Activated T-cell treated with anti-CD3 and anti-CD28 coated beads, Interleukin-2, amount 50 U/mL, for 72 hours (primary cell): ENCODE measurements at regions not wholly inside any gene's neighbourhood (a gene's known extent, or its start where the extent isn't known, plus 50 kb on each side); places are given as distances from the start of the nearest gene placed in this dataset.

Experiments
- ATAC-seq, 2 donors: fragments of 150-1000 bp; cut with Tn5 transposase; replicated peaks in 1 of 2; 2 replicates each; pipeline ENCODE4 v1.10.0; 2021; ENCODE audit warnings: moderate library complexity in 2 of 2, mild to moderate bottlenecking in 1 of 2
- DNase-seq, 2 donors: peaks; one replicate each; pipeline ENCODE4 v3.0.0; 2021 to 2022; ENCODE audit warnings: mixed read lengths in 1 of 2
- H3K27ac Mint-ChIP-seq: one replicate; pipeline ENCODE4 v1.8.0; 2022; ENCODE audit warnings: mild to moderate bottlenecking, moderate library complexity, mixed read lengths
- H3K27me3 Mint-ChIP-seq: one replicate; pipeline ENCODE4 v1.8.0; 2022; ENCODE audit warnings: low read depth, mixed read lengths
- H3K36me3 Mint-ChIP-seq, 2 donors: one replicate each; pipeline ENCODE4 v1.8.0; 2022; ENCODE audit warnings: mixed read lengths in 2 of 2, mild to moderate bottlenecking in 1 of 2; ENCODE audit not compliant: insufficient read depth in 2 of 2
- H3K4me1 Mint-ChIP-seq: one replicate; pipeline ENCODE4 v1.8.0; 2022; ENCODE audit warnings: low read depth, mixed read lengths
- H3K4me3 Mint-ChIP-seq, 2 donors: one replicate each; pipeline ENCODE4 v1.8.0; 2022; ENCODE audit warnings: mild to moderate bottlenecking in 2 of 2, mixed read lengths in 2 of 2, moderate library complexity in 2 of 2
- H3K9me3 Mint-ChIP-seq, 2 donors: one replicate each; pipeline ENCODE4 v1.8.0; 2022; ENCODE audit warnings: mixed read lengths in 2 of 2

DNA sequence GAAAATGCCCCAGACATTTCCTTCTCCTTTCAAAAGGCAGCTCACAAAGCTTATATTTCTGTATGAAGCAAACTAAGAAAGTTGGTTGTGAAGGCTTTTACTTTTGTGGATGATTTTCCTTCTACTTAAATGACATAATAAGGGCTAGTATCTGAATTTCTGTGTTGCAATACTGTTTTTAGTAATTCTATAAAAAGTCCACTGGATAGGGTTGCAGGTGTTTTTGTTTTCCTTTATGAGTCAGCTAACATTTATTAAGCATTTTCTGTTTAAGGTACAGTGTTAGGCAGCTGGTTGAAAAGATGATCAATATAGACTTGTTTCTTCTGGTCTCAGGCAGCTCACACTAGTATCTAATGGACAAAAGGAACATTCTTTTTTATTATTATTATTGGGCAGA is 722.2 kb downstream of the RWDD3 start:
- H3K27ac Mint-ChIP-seq: no peak overlapping the region
- no peaks in the 10 kb centered on the region for H3K4me1 Mint-ChIP-seq
- H3K9me3 Mint-ChIP-seq: peaks cover 0 to 3% of the 10 kb centered on the region in 2 donors
- no peaks in the 10 kb centered on the region for H3K36me3 Mint-ChIP-seq
- H3K4me3 Mint-ChIP-seq: no peak overlapping the region
- ATAC-seq (no peak), DNase-seq (no peak)
- no peaks in the 10 kb centered on the region for H3K27me3 Mint-ChIP-seq

DNA sequence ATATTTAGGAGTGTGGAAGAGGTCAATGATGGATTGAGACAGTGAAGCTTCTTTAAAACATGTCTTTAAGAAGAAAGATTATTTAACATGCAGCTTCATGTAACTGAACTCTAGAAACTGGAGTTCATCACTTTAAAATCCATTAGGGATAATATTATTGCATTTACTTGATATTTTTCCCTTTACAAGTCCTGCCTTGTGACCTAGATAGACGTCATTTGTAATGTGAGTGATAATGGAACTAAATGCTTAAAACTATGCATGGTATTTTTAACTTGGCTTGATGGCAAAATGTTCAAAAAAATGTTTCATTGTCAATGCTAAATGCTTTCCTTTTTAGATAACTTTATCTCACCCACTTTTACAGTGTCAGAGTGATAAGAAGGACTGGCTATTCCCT is 723.7 kb downstream of the RWDD3 start:
- ATAC-seq: no peak
- no peak for DNase-seq
- H3K9me3 Mint-ChIP-seq: peaks cover 0 to 5% of the 10 kb centered on the region in 2 donors
- no peaks in the 10 kb centered on the region for H3K4me1 Mint-ChIP-seq
- no peak overlapping the region for H3K27ac Mint-ChIP-seq
- H3K36me3 Mint-ChIP-seq: no peaks in the 10 kb centered on the region
- H3K27me3 Mint-ChIP-seq: no peaks in the 10 kb centered on the region
- H3K4me3 Mint-ChIP-seq: no peak overlapping the region

DNA sequence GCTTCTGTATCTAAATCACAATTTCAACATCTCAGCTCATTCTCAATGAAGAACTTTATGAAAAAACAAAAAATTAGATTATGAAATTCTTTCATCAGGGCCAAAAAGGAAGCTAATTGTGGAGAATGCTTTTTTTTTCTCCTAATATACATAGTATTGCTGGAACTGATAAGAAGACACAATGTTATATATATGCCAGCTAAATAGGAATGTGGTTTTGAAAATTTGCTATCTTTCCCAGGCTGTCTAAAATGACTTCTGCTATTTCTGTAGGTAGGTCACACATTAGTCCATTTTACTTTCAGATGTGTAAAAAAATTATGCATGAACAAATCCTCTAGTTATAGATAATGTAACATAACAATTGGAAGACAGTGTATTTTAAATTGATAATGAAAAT is 732.9 kb downstream of the RWDD3 start:
- Mint-ChIP-seq H3K4me3 (no peak overlapping the region), H3K36me3 (no peaks in the 10 kb centered on the region), H3K27me3 (no peaks in the 10 kb centered on the region), H3K27ac (no peak overlapping the region), H3K9me3 (peaks cover 4 to 9% of the 10 kb centered on the region in 2 donors), H3K4me1 (no peaks in the 10 kb centered on the region)
- ATAC-seq (no peak), DNase-seq (no peak)

DNA sequence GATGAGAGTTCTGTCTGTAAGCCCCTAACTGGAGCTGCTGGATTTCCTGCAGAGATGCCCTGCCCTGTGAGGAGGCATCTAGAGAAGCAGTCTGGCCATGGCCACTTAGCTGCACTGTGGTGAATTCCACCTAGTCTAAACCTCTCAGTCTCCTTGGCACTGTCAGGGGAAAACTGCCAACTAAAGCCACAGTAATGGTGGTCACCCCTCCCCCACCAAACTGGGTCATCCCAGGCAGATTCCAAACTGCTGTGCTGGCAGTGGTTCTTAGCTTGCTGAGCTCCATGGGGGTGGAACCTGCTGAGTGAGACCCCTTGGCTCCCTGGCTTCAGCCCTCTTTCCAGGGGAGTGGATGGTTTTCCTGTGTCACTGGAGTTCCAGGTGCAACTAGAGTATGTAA is 740.6 kb downstream of the RWDD3 start:
- no peak for ATAC-seq
- Mint-ChIP-seq H3K4me3 (no peak overlapping the region), H3K27ac (no peak overlapping the region), H3K36me3 (no peaks in the 10 kb centered on the region), H3K4me1 (no peaks in the 10 kb centered on the region), H3K27me3 (no peaks in the 10 kb centered on the region), H3K9me3 (peaks cover 1 to 4% of the 10 kb centered on the region in 2 donors)
- no peak for DNase-seq

DNA sequence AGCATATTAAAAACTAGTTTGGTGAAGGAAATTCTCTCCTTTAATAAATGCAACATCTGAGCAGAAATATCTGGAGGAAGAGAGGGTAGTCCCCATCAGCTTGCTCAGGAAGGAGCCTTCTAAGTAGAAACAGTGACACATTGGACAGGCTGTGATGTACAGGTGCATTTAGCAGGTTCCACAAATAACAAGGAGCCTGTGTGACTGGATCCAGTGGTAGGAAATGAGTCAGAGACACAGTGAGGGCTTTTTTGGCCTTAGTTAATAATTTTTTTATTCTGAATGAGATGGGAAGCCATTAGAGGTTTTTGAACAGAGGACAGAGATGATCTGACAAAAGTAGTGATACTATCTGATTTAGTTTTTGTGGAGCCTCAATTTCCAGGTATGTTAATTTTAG is 738.9 kb upstream of the PTBP2 start:
- Mint-ChIP-seq H3K4me1 (no peaks in the 10 kb centered on the region), H3K27ac (no peak overlapping the region), H3K9me3 (peaks cover 0 to 7% of the 10 kb centered on the region in 2 donors), H3K27me3 (no peaks in the 10 kb centered on the region), H3K4me3 (no peak overlapping the region), H3K36me3 (no peaks in the 10 kb centered on the region)
- no peak for DNase-seq
- no peak for ATAC-seq

DNA sequence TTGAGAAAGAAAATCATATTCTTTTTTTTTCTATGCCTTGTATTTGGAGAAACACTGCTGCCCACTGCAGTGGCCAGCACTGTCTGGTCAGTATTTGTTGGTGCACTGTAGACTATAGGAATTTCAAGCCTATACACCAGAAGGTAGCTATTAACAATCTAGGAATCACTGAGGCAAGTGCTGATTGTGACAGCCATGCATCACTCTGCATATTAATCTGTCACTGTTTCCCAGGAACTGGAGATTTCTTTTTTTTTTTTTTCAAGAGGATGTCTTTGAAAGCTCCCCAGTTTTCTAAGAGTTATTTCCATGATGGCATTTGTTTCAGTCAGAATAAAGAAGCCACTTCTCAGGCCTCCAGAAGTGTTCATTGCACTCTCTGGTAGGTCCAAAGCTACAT is 737.8 kb upstream of the PTBP2 start:
- Mint-ChIP-seq H3K36me3 (no peaks in the 10 kb centered on the region), H3K9me3 (peaks cover 0 to 7% of the 10 kb centered on the region in 2 donors), H3K27me3 (no peaks in the 10 kb centered on the region), H3K4me3 (no peak overlapping the region), H3K27ac (no peak overlapping the region), H3K4me1 (no peaks in the 10 kb centered on the region)
- ATAC-seq (no peak), DNase-seq (no peak)

DNA sequence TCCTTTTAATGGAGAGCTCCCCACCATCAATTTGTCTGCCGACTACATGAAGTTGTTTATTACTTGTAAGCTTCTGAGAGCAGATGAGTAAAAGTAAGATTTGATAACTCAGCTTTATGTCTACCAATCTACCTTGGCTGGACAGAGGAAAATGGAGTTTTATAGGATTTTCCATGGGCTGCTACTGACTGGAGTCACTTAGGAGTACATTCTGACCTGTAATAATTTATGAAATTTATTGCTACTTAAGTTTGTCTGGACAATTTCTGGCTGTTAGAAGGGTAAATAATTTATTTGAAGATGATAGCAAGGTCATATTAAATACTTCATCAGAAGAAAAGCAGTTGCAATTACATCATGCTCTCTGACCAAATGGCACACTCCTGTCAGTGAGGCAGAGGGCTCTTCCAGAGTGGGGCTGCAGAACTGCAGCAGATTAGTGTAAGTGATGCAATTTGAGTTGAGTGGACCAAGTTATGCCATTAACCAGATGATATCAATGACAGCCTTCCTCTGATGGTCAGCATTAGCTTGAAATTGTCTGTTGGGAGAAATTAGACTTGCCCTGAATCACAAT is 736.7 kb upstream of the PTBP2 start:
- DNase-seq (no peak), ATAC-seq (no peak)
- H3K27ac Mint-ChIP-seq: no peak overlapping the region
- no peak overlapping the region for H3K4me3 Mint-ChIP-seq
- H3K4me1 Mint-ChIP-seq: no peaks in the 10 kb centered on the region
- H3K36me3 Mint-ChIP-seq: no peaks in the 10 kb centered on the region
- peaks cover 0 to 5% of the 10 kb centered on the region in 2 donors for H3K9me3 Mint-ChIP-seq
- H3K27me3 Mint-ChIP-seq: no peaks in the 10 kb centered on the region

DNA sequence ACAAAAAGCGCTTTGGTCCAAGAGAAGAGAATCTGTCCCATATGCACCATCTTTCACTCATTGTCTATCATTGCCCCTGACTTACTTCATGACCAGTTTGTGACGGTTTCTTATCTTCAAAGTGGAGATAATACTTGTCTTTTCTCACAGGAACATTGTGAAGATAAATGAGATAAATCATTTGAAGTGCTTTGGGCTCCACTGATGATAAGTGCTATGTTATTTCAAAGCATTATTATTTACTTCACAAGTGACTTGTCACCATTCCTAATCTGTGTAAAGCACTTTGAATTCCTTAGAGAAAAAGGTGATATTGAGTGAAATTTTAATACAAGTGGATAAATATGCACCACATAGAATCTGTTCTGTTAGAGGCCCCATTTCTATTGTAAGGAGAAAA is 731.6 kb upstream of the PTBP2 start:
- Mint-ChIP-seq H3K4me3 (no peak overlapping the region), H3K27ac (no peak overlapping the region), H3K27me3 (no peaks in the 10 kb centered on the region), H3K4me1 (no peaks in the 10 kb centered on the region), H3K9me3 (peaks cover 2 to 4% of the 10 kb centered on the region in 2 donors), H3K36me3 (no peaks in the 10 kb centered on the region)
- ATAC-seq (no peak), DNase-seq (no peak)

DNA sequence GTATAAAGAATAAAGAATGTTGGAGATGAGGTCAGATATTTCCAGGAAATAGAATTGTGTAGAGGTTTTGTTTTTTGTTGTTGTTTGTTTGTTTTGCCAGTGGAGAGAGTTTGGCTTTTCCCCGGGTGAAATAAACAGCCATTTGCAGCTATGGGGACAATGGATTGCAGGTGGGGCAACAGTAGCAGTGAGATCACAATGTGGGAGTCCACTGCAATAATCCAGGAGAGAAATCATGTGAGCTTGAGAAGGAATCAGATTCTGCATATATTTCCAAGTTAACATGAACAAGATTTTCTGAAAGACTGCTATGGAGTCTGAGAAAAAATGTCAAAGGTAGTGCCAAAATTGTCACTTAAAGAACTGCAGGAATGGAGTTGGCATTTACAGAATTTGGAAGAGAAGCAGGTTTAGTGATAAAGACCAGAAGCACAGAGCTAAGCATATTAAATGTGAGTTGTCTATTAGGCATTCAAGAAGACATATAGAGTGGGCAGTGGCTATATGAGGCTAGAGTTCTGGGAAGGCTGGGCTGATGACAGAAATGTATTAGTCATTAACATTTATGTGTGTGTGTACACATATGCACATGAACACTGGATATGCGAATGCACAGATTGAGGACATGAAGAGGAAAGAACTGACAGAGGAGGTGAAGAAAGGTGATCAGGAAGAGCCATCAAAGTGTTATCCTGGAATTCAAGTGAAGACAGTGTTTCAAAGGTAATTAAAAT is 729.6 kb upstream of the PTBP2 start:
- H3K27ac Mint-ChIP-seq: no peak overlapping the region
- no peaks in the 10 kb centered on the region for H3K4me1 Mint-ChIP-seq
- ATAC-seq: no peak
- H3K4me3 Mint-ChIP-seq: no peak overlapping the region
- H3K36me3 Mint-ChIP-seq: no peaks in the 10 kb centered on the region
- H3K27me3 Mint-ChIP-seq: no peaks in the 10 kb centered on the region
- H3K9me3 Mint-ChIP-seq: peaks cover 2 to 3% of the 10 kb centered on the region in 2 donors
- DNase-seq: no peak

DNA sequence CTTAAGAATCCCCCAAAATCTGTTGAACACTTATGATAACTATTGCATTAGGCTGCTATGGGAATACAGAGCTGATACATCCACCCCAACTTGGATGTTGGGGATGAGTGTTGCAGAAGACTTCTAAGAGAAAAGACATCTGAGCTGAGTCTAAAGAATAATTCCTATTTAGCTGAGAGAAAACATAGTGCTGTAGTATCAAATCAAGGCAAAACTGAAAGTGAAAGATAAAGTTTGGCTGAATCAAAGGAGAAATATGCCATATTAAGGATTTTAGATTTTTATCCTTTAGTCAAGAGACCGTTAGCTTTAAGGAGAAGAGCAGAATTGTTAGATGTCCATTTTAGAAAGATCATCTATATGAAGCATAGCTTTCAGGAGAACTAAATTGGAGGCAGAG is 726.9 kb upstream of the PTBP2 start:
- Mint-ChIP-seq H3K27ac (no peak overlapping the region), H3K9me3 (peaks cover 2 to 4% of the 10 kb centered on the region in 2 donors), H3K36me3 (no peaks in the 10 kb centered on the region), H3K4me1 (no peaks in the 10 kb centered on the region), H3K27me3 (no peaks in the 10 kb centered on the region), H3K4me3 (no peak overlapping the region)
- DNase-seq: no peak
- ATAC-seq: no peak

DNA sequence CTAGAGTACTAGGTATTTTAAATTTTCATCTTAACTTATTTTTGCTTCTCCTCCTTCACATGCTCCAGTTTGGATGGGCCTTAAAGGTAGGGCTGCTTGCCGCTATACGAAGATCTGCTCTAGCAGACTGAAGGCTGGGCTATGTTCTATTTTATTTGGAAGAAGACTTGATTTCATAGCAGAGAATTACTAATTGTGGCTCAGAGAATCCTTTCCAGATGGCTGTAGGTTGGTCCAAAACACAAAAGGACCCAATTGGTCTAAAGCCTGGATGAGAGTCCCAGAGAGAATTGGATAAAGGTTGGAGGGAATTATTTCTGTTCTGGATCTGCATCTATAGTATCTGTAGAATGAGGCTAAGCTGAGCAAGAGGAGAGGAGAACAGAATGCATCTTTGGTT is 719.4 kb upstream of the PTBP2 start:
- H3K27ac Mint-ChIP-seq: no peak overlapping the region
- H3K9me3 Mint-ChIP-seq: peaks cover 0 to 9% of the 10 kb centered on the region in 2 donors
- no peaks in the 10 kb centered on the region for H3K36me3 Mint-ChIP-seq
- no peak for DNase-seq
- H3K4me1 Mint-ChIP-seq: no peaks in the 10 kb centered on the region
- H3K4me3 Mint-ChIP-seq: no peak overlapping the region
- H3K27me3 Mint-ChIP-seq: no peaks in the 10 kb centered on the region
- ATAC-seq: no peak

DNA sequence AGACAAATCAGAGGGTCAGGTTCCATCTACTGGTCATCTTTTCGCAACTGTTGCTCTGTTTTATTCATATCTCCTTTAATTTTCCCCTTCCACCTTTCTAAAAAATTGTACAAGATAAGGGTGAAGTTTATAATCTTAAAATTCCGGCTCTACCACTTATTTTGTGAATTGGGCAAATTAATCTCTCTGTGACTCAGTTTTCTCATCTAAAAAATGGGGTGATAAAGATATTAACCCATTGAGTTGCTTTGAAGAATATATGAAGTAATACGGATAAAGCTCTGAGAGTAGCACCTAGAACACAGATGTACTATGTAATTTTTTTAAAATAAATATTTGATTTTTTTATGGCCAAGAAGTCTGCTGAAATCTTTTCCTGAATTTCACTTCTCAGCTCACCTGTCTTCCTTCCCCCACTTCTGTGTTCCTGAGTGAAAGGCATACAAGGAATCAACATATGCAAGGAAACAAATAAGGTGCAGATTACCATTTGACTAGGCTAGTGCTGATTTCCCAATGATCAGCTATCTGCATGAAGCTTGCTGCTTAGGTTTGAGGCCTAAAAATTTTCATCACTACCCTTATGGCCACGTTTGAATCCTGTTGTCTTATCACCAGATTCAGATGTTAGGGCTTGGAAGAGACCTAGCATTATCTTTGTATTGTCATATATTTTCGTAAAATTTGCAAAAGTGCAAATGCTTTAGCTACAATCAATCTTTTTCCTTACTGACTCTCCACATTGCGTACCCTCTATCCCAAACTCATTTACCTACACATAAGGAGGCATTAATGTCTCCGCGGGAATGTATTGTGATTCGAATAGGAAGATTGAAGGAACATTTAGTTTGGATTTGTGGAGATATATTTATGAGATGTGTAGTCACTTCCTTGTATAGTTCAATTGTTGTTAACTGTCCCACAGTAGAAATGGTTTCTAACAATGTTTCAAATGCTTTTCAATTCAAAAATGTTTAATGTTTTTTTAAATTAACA is 718.3 kb upstream of the PTBP2 start:
- ATAC-seq (no peak), DNase-seq (no peak)
- Mint-ChIP-seq H3K27me3 (no peaks in the 10 kb centered on the region), H3K36me3 (no peaks in the 10 kb centered on the region), H3K4me1 (no peaks in the 10 kb centered on the region), H3K9me3 (peaks cover 0 to 9% of the 10 kb centered on the region in 2 donors), H3K4me3 (no peak overlapping the region), H3K27ac (no peak overlapping the region)

DNA sequence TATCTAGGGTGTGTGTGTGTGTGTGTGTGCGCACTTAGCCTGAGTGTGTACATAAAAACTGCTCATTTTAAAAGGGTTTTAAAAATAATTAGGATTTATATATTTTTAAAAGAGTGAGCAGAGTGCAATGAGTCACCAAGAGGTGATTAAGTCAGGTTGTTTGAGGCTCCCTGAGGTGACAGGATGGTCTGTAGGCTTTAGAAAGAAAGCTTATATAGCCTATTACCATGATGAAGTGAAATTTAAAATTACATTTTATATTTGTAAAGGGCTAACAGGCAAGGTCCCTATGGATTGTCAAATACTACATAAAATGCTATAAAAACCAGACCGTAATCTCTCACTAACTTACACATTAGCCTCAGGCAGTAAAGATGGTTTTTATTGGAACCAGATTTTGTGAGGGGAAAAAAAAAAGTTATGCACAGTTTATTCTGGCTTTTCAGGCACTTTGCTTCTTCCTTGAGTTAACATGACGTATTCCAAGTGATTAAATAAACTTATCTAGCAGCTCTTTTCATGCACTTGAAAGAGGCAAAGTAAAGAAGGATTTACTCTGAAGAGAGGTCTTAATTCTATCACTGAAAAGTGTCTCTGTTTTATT is 711.7 kb upstream of the PTBP2 start:
- Mint-ChIP-seq H3K27ac (no peak overlapping the region), H3K9me3 (peaks cover 2 to 9% of the 10 kb centered on the region in 2 donors), H3K27me3 (no peaks in the 10 kb centered on the region), H3K4me1 (no peaks in the 10 kb centered on the region), H3K4me3 (no peak overlapping the region), H3K36me3 (no peaks in the 10 kb centered on the region)
- DNase-seq (no peak), ATAC-seq (no peak)
